SK-N-SH (cell line): ENCODE measurements at regions not wholly inside any gene's neighbourhood (a gene's known extent, or its start where the extent isn't known, plus 50 kb on each side); places are given as distances from the start of the nearest gene placed in this dataset.

Source experiments
- CTCF ChIA-PET: fragments of 300-600, 350-600 bp; formaldehyde crosslinking; extraction: SDS; loops from one replicate; lab custom pipeline; 2021; lab: Yijun Ruan, JAX
- POLR2A ChIA-PET: fragments of 350-600 bp; sonication (Branson Sonifier 250); formaldehyde crosslinking; extraction: SDS; loops from one replicate; lab custom pipeline; 2020; ENCODE audit warnings: antibody characterized with exemption, inconsistent platforms; lab: Yijun Ruan, JAX
- DNase-seq: peaks from one replicate; pipeline ENCODE4 v3.0.0; 2012
- H2AFZ ChIP-seq: fragments of 200-600 bp; sonication (generic); 2 replicates; pipeline ENCODE4 v1.8.1; 2016; ENCODE audit warnings: antibody characterized with exemption, mild to moderate bottlenecking, low read depth
- H3F3A ChIP-seq: fragments of 200-600 bp; sonication (generic); replicated peaks from 2 replicates; pipeline ENCODE3; 2016; ENCODE audit warnings: antibody characterized with exemption, mild to moderate bottlenecking; ENCODE audit not compliant: insufficient read depth
- H3K27ac ChIP-seq, 2 experiments: fragments of 200-500 bp in 1 of 2; fragments of 200-600 bp in 1 of 2; sonication (Bioruptor generic) in 1 of 2; sonication (generic), shearing (Covaris generic) in 1 of 2; 2 replicates each; pipeline versions ENCODE4 v1.5.1 to v1.6.1; 2014 to 2016; ENCODE audit warnings: low read depth in 2 of 2, inconsistent platforms in 1 of 2, low read length in 1 of 2, mild to moderate bottlenecking in 1 of 2, mixed read lengths in 1 of 2
- H3K27me3 ChIP-seq: fragments of 200-600 bp; sonication (generic), shearing (Covaris generic); 2 replicates; pipeline ENCODE4 v1.6.1; 2016; ENCODE audit warnings: mixed run types; ENCODE audit not compliant: insufficient read depth
- H3K36me3 ChIP-seq, 2 experiments: fragments of 200-500 bp in 1 of 2; fragments of 200-600 bp in 1 of 2; sonication (Bioruptor generic) in 1 of 2; sonication (generic) in 1 of 2; replicated peaks in 1 of 2; 2 replicates each; pipeline versions ENCODE3 to v1.5.1; 2014 to 2016; ENCODE audit warnings: low read length in 1 of 2, mild to moderate bottlenecking in 1 of 2; ENCODE audit not compliant: insufficient read depth in 2 of 2, control insufficient read depth in 1 of 2
- H3K4me1 ChIP-seq, 2 experiments: fragments of 200-500 bp in 1 of 2; fragments of 200-600 bp in 1 of 2; sonication (Bioruptor generic) in 1 of 2; sonication (generic), shearing (Covaris generic) in 1 of 2; 2 replicates each; pipeline versions ENCODE4 v1.5.1 to v1.6.1; 2014 to 2016; ENCODE audit warnings: low read depth in 1 of 2, low read length in 1 of 2, mixed run types in 1 of 2; ENCODE audit not compliant: insufficient read depth in 2 of 2, control insufficient read depth in 1 of 2
- H3K4me2 ChIP-seq: fragments of 200-600 bp; sonication (generic), shearing (Covaris generic); 2 replicates; pipeline ENCODE4 v1.6.1; 2017; ENCODE audit warnings: mixed run types
- H3K4me3 ChIP-seq, 2 experiments: fragments of 200-500 bp in 1 of 2; fragments of 200-600 bp in 1 of 2; sonication (Bioruptor generic) in 1 of 2; sonication (generic), shearing (Covaris generic) in 1 of 2; 2 replicates each; pipeline versions ENCODE4 v1.5.1 to v1.8.1; 2014 to 2016; ENCODE audit warnings: low read depth in 2 of 2, inconsistent platforms in 1 of 2, low read length in 1 of 2, mild to moderate bottlenecking in 1 of 2, mixed read lengths in 1 of 2, moderate library complexity in 1 of 2
- H3K79me2 ChIP-seq: fragments of 200-600 bp; sonication (generic); 2 replicates; pipeline ENCODE4 v1.8.1; 2017; ENCODE audit warnings: mild to moderate bottlenecking; ENCODE audit not compliant: insufficient read depth
- H3K9ac ChIP-seq: fragments of 200-600 bp; sonication (generic); 2 replicates; pipeline ENCODE4 v1.6.1; 2017; ENCODE audit warnings: mixed run types
- H3K9me2 ChIP-seq: fragments of 200-600 bp; sonication (generic); 2 replicates; pipeline ENCODE4 v1.6.1; 2017; ENCODE audit warnings: mixed run types
- H3K9me3 ChIP-seq: fragments of 200-600 bp; sonication (generic); 2 replicates; pipeline ENCODE4 v1.6.1; 2017; ENCODE audit warnings: mixed run types, mild to moderate bottlenecking, moderate library complexity
- H4K20me1 ChIP-seq: fragments of 200-600 bp; sonication (generic); 2 replicates; pipeline ENCODE4 v1.6.1; 2017; ENCODE audit warnings: mild to moderate bottlenecking, mixed run types; ENCODE audit not compliant: insufficient read depth
- EP300 ChIP-seq, 2 experiments: IDR thresholded peaks; 2 replicates each; pipeline versions ENCODE4 v1.4.0 to v1.6.1; 2012; ENCODE audit warnings: borderline replicate concordance in 1 of 2, low read depth in 1 of 2, low read length in 1 of 2
- FOXM1 ChIP-seq: IDR thresholded peaks from 2 replicates; pipeline ENCODE4 v1.4.0; 2012; ENCODE audit warnings: low read depth, mild to moderate bottlenecking
- GABPA ChIP-seq: IDR thresholded peaks from 2 replicates; pipeline ENCODE4 v1.4.0; 2012; ENCODE audit warnings: low read depth, mild to moderate bottlenecking
- GATA2 ChIP-seq: sonication (generic); formaldehyde crosslinking; IDR thresholded peaks from 2 replicates; pipeline ENCODE4 v1.5.0; 2020; ENCODE audit warnings: mild to moderate bottlenecking, missing genetic modification reagents
- JUND ChIP-seq: IDR thresholded peaks from 2 replicates; pipeline ENCODE4 v1.4.0; 2012
- MEF2A ChIP-seq: IDR thresholded peaks from 2 replicates; pipeline ENCODE4 v1.4.0; 2012; ENCODE audit warnings: low read depth, borderline replicate concordance
- MXI1 ChIP-seq: IDR thresholded peaks from 2 replicates; pipeline ENCODE4 v1.6.1; 2012; ENCODE audit warnings: mild to moderate bottlenecking, low read depth, low read length, improper control_type of control experiment
- NFIC ChIP-seq: IDR thresholded peaks from 2 replicates; pipeline ENCODE4 v1.4.0; 2012; ENCODE audit warnings: borderline replicate concordance
- POLR2AphosphoS5 ChIP-seq: IDR thresholded peaks from 2 replicates; pipeline ENCODE4 v1.6.1; 2012; ENCODE audit warnings: low read depth, low read length
- RAD21 ChIP-seq: IDR thresholded peaks from 2 replicates; pipeline ENCODE4 v1.6.1; 2012; ENCODE audit warnings: mild to moderate bottlenecking, low read length
- RCOR1 ChIP-seq: fragments of 150-350 bp; IDR thresholded peaks from 2 replicates; pipeline ENCODE4 v1.6.1; 2017; ENCODE audit warnings: antibody characterized with exemption, low read length
- REST ChIP-seq: IDR thresholded peaks from 2 replicates; pipeline ENCODE4 v1.6.1; 2012; ENCODE audit warnings: mild to moderate bottlenecking, low read depth, low read length, moderate library complexity
- RFX5 ChIP-seq: IDR thresholded peaks from 2 replicates; pipeline ENCODE4 v1.6.1; 2012; ENCODE audit warnings: mild to moderate bottlenecking, improper control_type of control experiment, low read length
- SMC3 ChIP-seq: IDR thresholded peaks from 2 replicates; pipeline ENCODE4 v1.6.1; 2012; ENCODE audit warnings: low read depth, low read length, improper control_type of control experiment
- TEAD4 ChIP-seq: IDR thresholded peaks from 2 replicates; pipeline ENCODE4 v1.4.0; 2012; ENCODE audit warnings: mild to moderate bottlenecking, borderline replicate concordance; ENCODE audit not compliant: insufficient read depth
- USF2 ChIP-seq: fragments of 150-350 bp; IDR thresholded peaks from 2 replicates; pipeline ENCODE4 v1.6.1; 2017; ENCODE audit warnings: antibody characterized with exemption, low read length, low read depth, borderline replicate concordance
- WGBS: methylation state at CpG from one replicate; pipeline ENCODE4 v1.1.6; 2017; ENCODE audit warnings: low lambda C conversion rate; 5-methylcytosine and 5-hydroxymethylcytosine counted together

- Histone ChIP-seq H3K4me2 (peak overlapping the region; percentile 17; the same call in 1 of the 2 replicates), H3K27me3 (no peaks in the 10 kb centered on the region), H3K4me1 (peaks cover 13 to 33% of the 10 kb centered on the region in 2 experiments; a peak in 2 of 4 replicates), H3K4me3 (no peak overlapping the region)
- DNase-seq, result no peak
- POLR2A ChIA-PET, result interaction anchor here (0.8 kb wide), 1 partner anchor 21 kb away, joined by 3 read pairs; no protein-coding TSS in a partner anchor
- TF ChIP-seq USF2, result no peak
- no peak for TF ChIP-seq TEAD4
- no peak for TF ChIP-seq POLR2AphosphoS5
- no peak for TF ChIP-seq MEF2A
- TF ChIP-seq NFIC, result no peak
- no peak for TF ChIP-seq GATA2 (CRISPR knock-in tag)
- TF ChIP-seq EP300 (IDR thresholded peaks at IDR 0.05; ENCODE audit: borderline replicate concordance in 1 of 2, low read depth in 1 of 2, low read length in 1 of 2), result no peak
- TF ChIP-seq JUND, result no peak
- no peak for TF ChIP-seq SMC3
- TF ChIP-seq GABPA, result no peak
- TF ChIP-seq RCOR1, result no peak
- TF ChIP-seq MXI1, result no peak
- TF ChIP-seq FOXM1, result no peak
- TF ChIP-seq REST, result no peak
- no peak for TF ChIP-seq RFX5
- no peak for TF ChIP-seq RAD21
- TF ChIP-seq, all 33 proteins: peak for 0
- no peak overlapping the region for H3K27ac ChIP-seq
- WGBS, result 84% methylated on average over 29 of the region's 36 CpGs
- no peaks in the 10 kb centered on the region for H4K20me1 ChIP-seq
- no peak overlapping the region for H2AFZ ChIP-seq
- no peaks in the 10 kb centered on the region for H3K9me3 ChIP-seq
- no peaks in the 10 kb centered on the region for H3K9me2 ChIP-seq
- H3K9ac ChIP-seq, result no peak overlapping the region
- H3K36me3 ChIP-seq, result no peaks in the 10 kb centered on the region
- peaks cover 4% of the 10 kb centered on the region for H3F3A ChIP-seq
- H3K79me2 ChIP-seq, result no peaks in the 10 kb centered on the region
- CTCF ChIA-PET, result interaction anchor here (0.8 to 1.1 kb wide), 2 partner anchors 14 to 90 kb away, joined by 3 read pairs; no protein-coding TSS in a partner anchor
Measured at GRCh38 chr12:124675881-124676713, 108.7 kb upstream of the NCOR2 start.
